Adrenal gland (tissue), 9 donors: ENCODE measurements at regions not wholly inside any gene's neighbourhood (a gene's known extent, or its start where the extent isn't known, plus 50 kb on each side); places are given as distances from the start of the nearest gene placed in this dataset.

Source experiments
- DNase-seq, 7 donors: peaks; one replicate each; pipeline ENCODE4 v3.0.0-alpha.2; 2019 to 2020
- H3K27ac ChIP-seq, 5 donors: fragments of 200-600 bp; sonication (generic) in 4 of 5; 1 replicate in 3 of 5; 2 replicates in 2 of 5; pipeline versions ENCODE4 v1.5.1 to v1.8.0; 2016 to 2020; ENCODE audit warnings: mild to moderate bottlenecking in 1 of 5
- H3K27me3 ChIP-seq: fragments of 200-600 bp; 2 replicates; pipeline ENCODE4 v1.8.0; 2021
- H3K36me3 ChIP-seq, 2 donors: fragments of 200-600 bp; replicated peaks in 1 of 2; 1 replicate in 1 of 2; 2 replicates in 1 of 2; pipeline versions ENCODE4 v1.5.1 to v1.8.0; 2018 to 2022
- H3K4me1 ChIP-seq, 2 donors: fragments of 200-600 bp; replicated peaks in 1 of 2; 1 replicate in 1 of 2; 2 replicates in 1 of 2; pipeline versions ENCODE4 v1.5.1 to v1.8.0; 2018 to 2021
- H3K4me3 ChIP-seq, 4 donors: fragments of 200-600 bp; sonication (generic) in 3 of 4; one replicate each; pipeline ENCODE4 v1.5.1; 2016 to 2018
- H3K9me3 ChIP-seq, 3 donors: fragments of 200-600 bp; sonication (generic) in 1 of 3; replicated peaks in 1 of 3; 1 replicate in 2 of 3; 2 replicates in 1 of 3; pipeline versions ENCODE4 v1.5.1 to v1.8.0; 2016 to 2021
- POLR2A ChIP-seq, 2 donors: fragments of 450-650 bp; IDR thresholded peaks; one replicate each; pipeline ENCODE4 v1.6.1; 2017; ENCODE audit warnings: antibody characterized with exemption in 2 of 2, mild to moderate bottlenecking in 2 of 2, moderate library complexity in 1 of 2
- WGBS, 4 donors: extraction: QIAGEN DNeasy Blood & Tissue Kit in 2 of 4; methylation state at CpG; one replicate each; pipeline versions ENCODE4 v1.1.5 to v1.1.7; 2013 to 2017; 5-methylcytosine and 5-hydroxymethylcytosine counted together
- intact Hi-C, 2 donors: fragments of 100-400 bp; cut with DNase I; formaldehyde crosslinking; loops; one replicate each; pipeline versions ENCODE4 v1.14.1 to v1.15.0; 2022 to 2023
- TF ChIP-seq, protein P1 (sequence below), 6 experiments: fragments of 450-650 bp in 4 of 6; fragments of 200-600 bp in 2 of 6; sonication (generic) in 1 of 6; IDR thresholded peaks; 1 replicate in 5 of 6; 2 replicates in 1 of 6; pipeline versions ENCODE4 v1.5.1 to v1.8.0; 2016 to 2021; ENCODE audit warnings: antibody characterized with exemption in 6 of 6, mild to moderate bottlenecking in 2 of 6, moderate library complexity in 1 of 6
- donor health status: healthy with polysubstance abuse.
- donor health status: Bipolar disorder and iron deficiency.
- donor health status: DM: yes; HTN: yes; CAD: no.
- donor health status: DM: no; HTN: no; CAD: no.
- donor health status: DM: no; HTN: no; CAD: no.

- Histone ChIP-seq H3K4me3 (no peak overlapping the region), H3K36me3 (no peaks in the 10 kb centered on the region), H3K4me1 (no peaks in the 10 kb centered on the region), H3K9me3 (no peaks in the 10 kb centered on the region), H3K27ac (no peak overlapping the region), H3K27me3 (no peaks in the 10 kb centered on the region)
- intact Hi-C loops: no loop called here
- 77 to 92% (median 84%) methylated on average over 1 of the region's 1 CpG for WGBS, 4 donors
- no peak for DNase-seq
- TF ChIP-seq, protein P1, sequence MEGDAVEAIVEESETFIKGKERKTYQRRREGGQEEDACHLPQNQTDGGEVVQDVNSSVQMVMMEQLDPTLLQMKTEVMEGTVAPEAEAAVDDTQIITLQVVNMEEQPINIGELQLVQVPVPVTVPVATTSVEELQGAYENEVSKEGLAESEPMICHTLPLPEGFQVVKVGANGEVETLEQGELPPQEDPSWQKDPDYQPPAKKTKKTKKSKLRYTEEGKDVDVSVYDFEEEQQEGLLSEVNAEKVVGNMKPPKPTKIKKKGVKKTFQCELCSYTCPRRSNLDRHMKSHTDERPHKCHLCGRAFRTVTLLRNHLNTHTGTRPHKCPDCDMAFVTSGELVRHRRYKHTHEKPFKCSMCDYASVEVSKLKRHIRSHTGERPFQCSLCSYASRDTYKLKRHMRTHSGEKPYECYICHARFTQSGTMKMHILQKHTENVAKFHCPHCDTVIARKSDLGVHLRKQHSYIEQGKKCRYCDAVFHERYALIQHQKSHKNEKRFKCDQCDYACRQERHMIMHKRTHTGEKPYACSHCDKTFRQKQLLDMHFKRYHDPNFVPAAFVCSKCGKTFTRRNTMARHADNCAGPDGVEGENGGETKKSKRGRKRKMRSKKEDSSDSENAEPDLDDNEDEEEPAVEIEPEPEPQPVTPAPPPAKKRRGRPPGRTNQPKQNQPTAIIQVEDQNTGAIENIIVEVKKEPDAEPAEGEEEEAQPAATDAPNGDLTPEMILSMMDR (IDR thresholded peaks at IDR 0.05): no peak
- TF ChIP-seq POLR2A (IDR thresholded peaks at IDR 0.05): no peak
Measured at GRCh38 chr17:14006249-14006942, 62.9 kb upstream of the COX10 start.

DNA sequence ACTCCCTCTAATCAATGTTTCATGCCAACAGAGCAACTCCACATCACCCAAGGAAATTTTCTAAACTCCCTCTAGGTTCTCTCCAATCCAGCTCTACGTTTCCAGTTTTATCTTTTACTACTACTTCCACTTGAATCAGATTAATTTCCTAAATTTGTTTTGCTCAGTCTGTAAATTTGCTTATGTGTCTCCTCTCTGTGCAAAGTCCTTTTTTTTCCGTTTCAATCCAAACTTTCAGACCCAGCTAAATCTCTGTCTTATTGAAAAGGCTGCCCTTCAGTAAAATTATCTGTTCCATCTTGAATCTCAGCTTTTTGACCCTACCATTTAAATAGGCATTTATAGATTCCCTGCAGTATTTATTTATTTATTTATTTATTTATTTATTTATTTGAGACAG lies 61.4 kb upstream of the COX10 start:
- Histone ChIP-seq H3K9me3 (no peaks in the 10 kb centered on the region), H3K36me3 (no peaks in the 10 kb centered on the region), H3K27ac (no peak overlapping the region), H3K4me3 (no peak overlapping the region), H3K27me3 (no peaks in the 10 kb centered on the region), H3K4me1 (no peaks in the 10 kb centered on the region)
- TF ChIP-seq, protein P1 (IDR thresholded peaks at IDR 0.05): no peak
- no peak for TF ChIP-seq POLR2A (IDR thresholded peaks at IDR 0.05)
- DNase-seq: no peak
- intact Hi-C loops: no loop called here
- WGBS, 4 donors: 94 to 97% (median 96%) methylated on average over 2 of the region's 2 CpGs

DNA sequence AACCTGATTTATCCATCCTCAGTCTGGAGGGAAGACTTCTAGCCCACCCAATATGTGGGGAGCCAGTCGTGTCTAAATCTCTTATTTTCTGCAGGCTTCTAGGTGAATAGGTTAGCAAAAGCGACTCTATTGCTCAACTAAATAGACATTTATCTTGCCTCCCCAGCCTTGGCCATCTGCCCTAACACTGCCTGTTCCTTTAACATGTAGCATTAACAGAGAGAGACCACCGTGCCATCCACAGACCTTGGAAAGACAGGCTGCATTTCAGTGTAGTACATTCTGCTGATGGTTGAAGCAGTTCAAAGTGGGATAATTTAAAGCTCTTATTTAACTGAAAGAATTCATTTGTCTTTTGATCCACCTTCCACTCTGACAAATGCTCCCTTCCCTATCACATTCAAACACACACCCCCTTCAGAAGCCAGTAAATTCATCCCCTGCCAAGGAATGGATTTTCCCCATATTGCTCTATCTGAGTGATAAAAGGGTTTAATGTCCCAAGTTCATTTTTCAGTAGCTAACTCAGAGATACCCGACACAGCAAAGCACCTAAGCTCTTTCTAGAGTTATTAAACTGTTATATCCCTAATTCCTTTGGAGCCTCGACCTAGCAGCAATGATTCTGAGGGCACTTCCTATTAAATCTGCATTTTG lies 58.1 kb upstream of the COX10 start:
- Histone ChIP-seq H3K27me3 (no peaks in the 10 kb centered on the region), H3K4me3 (no peak overlapping the region), H3K27ac (no peak overlapping the region), H3K36me3 (no peaks in the 10 kb centered on the region), H3K4me1 (no peaks in the 10 kb centered on the region), H3K9me3 (no peaks in the 10 kb centered on the region)
- intact Hi-C loops: no loop called here
- no peak for DNase-seq
- WGBS, 4 donors: 44 to 73% (median 55%) methylated on average over 5 of the region's 5 CpGs
- TF ChIP-seq, protein P1 (IDR thresholded peaks at IDR 0.05): no peak
- no peak for TF ChIP-seq POLR2A (IDR thresholded peaks at IDR 0.05)

DNA sequence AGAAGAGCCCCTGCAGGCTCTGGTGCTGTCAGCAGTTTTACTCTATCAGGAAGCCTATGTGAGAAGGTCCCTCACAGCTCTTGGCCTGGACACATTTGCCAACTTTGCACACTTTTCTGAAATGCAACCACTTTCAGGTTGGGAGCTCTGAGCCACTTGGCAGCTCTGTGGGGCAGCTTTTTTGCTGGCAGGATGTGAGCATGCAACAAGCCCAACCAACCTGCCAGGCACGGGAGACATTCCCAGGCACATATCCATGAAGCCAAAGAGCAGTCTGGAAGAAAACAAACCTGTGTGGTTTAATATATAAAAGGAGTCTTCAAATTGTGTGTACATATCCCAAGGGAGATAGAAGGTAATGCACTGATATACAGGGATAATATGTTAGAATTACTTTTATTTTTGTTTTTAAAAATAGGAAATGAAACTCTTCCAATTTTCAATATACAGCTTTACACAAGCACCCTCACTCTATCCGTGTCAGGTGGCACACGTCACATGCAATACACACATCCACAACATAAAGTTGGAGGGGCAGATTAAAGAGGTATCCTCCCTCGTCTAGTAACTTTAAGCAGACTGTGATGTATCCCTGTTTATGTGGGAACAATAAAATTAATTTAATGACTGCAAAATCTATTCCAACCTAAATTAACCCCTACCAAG lies 57.4 kb upstream of the COX10 start:
- H3K27ac ChIP-seq: no peak overlapping the region
- H3K4me3 ChIP-seq: no peak overlapping the region
- intact Hi-C loops: no loop called here
- H3K36me3 ChIP-seq: no peaks in the 10 kb centered on the region
- no peaks in the 10 kb centered on the region for H3K27me3 ChIP-seq
- H3K9me3 ChIP-seq: no peaks in the 10 kb centered on the region
- no peak for TF ChIP-seq POLR2A (IDR thresholded peaks at IDR 0.05)
- TF ChIP-seq, protein P1 (IDR thresholded peaks at IDR 0.05): no peak
- no peaks in the 10 kb centered on the region for H3K4me1 ChIP-seq
- DNase-seq: peak in 1 of 7 donors; percentile 5
- WGBS, 4 donors: 55 to 70% (median 69%) methylated on average over 4 of the region's 4 CpGs
